Upper lobe of right lung (tissue), 1 donor: ENCODE measurements at regions not wholly inside any gene's neighbourhood (a gene's known extent, or its start where the extent isn't known, plus 50 kb on each side); places are given as distances from the start of the nearest gene placed in this dataset.

ENCODE experiments used
- ATAC-seq: fragments of 200-7000 bp; cut with Tn5 transposase; one replicate; pipeline ENCODE4 v1.9.1; 2020; ENCODE audit warnings: mild to moderate bottlenecking, moderate library complexity
- DNase-seq: peaks from one replicate; pipeline ENCODE4 v3.0.0-alpha.2; 2020
- H3K27ac ChIP-seq: fragments of 200-600 bp; one replicate; pipeline ENCODE4 v1.8.0; 2022
- H3K27me3 ChIP-seq: fragments of 200-600 bp; one replicate; pipeline ENCODE4 v1.8.0; 2022; ENCODE audit warnings: mild to moderate bottlenecking
- H3K36me3 ChIP-seq: fragments of 200-600 bp; one replicate; pipeline ENCODE4 v1.8.0; 2022
- H3K4me1 ChIP-seq: fragments of 200-600 bp; one replicate; pipeline ENCODE4 v1.8.0; 2022
- H3K4me3 ChIP-seq: fragments of 200-600 bp; one replicate; pipeline ENCODE4 v1.8.0; 2022; ENCODE audit warnings: mild to moderate bottlenecking
- H3K9me3 ChIP-seq: fragments of 200-600 bp; one replicate; pipeline ENCODE4 v1.8.0; 2022
- intact Hi-C: fragments of 100-400 bp; cut with DNase I; formaldehyde crosslinking; loops from one replicate; pipeline ENCODE4 v1.11.0; 2022
- TF ChIP-seq, protein P1 (sequence below): fragments of 200-600 bp; IDR thresholded peaks from one replicate; pipeline ENCODE4 v1.8.0; 2022; ENCODE audit warnings: antibody characterized with exemption
- donor health status: DM: no; HTN: yes; CAD: no; lungs with severe emphysema.

DNA sequence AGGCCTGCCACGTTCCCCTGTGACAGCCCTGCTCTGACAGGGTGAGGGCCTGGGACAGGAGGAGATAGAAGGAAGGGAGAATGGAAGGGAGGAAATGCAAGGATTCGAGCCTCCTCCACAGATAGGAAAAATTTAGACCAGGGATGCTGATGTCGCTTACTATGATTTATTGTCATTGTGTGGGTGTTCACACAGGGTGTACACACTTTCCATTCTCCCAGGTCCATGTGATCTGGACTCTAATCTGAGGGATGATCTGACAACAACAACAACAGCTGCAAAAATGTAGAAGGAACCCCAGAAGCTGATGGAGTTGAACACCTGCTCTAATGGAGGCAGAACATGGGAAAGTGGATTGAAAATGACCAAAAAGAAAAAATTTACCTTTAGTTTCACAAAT is 231.7 kb upstream of the TNP1 start:
- DNase-seq (no peak), ATAC-seq (no peak)
- H3K4me1 ChIP-seq: no peaks in the 10 kb centered on the region
- TF ChIP-seq, protein P1, sequence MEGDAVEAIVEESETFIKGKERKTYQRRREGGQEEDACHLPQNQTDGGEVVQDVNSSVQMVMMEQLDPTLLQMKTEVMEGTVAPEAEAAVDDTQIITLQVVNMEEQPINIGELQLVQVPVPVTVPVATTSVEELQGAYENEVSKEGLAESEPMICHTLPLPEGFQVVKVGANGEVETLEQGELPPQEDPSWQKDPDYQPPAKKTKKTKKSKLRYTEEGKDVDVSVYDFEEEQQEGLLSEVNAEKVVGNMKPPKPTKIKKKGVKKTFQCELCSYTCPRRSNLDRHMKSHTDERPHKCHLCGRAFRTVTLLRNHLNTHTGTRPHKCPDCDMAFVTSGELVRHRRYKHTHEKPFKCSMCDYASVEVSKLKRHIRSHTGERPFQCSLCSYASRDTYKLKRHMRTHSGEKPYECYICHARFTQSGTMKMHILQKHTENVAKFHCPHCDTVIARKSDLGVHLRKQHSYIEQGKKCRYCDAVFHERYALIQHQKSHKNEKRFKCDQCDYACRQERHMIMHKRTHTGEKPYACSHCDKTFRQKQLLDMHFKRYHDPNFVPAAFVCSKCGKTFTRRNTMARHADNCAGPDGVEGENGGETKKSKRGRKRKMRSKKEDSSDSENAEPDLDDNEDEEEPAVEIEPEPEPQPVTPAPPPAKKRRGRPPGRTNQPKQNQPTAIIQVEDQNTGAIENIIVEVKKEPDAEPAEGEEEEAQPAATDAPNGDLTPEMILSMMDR: no peak
- no peak overlapping the region for H3K27ac ChIP-seq
- H3K27me3 ChIP-seq: no peaks in the 10 kb centered on the region
- H3K9me3 ChIP-seq: no peaks in the 10 kb centered on the region
- H3K36me3 ChIP-seq: no peaks in the 10 kb centered on the region
- intact Hi-C loops: no loop called here
- H3K4me3 ChIP-seq: no peak overlapping the region

DNA sequence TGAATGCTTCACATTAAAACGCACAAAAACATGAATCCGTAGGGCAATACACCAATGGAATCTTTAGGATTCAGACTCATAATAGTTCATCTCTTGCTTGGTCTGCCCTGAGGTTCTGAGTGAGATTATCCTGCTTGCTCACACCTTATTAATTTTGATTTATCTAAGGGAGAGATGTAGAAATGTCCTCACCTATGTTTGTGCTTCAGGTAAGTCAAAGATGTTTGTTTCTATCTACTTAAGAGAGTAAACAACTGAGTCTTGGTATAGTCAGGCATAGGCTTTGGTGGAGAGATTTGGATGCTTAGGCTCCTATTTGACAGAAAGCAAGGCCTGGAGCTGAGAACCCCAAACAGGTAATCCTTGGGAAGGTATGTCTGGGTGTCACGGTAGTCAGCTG is 231.0 kb upstream of the TNP1 start:
- intact Hi-C loops: no loop called here
- no peak for ATAC-seq
- no peaks in the 10 kb centered on the region for H3K36me3 ChIP-seq

DNA sequence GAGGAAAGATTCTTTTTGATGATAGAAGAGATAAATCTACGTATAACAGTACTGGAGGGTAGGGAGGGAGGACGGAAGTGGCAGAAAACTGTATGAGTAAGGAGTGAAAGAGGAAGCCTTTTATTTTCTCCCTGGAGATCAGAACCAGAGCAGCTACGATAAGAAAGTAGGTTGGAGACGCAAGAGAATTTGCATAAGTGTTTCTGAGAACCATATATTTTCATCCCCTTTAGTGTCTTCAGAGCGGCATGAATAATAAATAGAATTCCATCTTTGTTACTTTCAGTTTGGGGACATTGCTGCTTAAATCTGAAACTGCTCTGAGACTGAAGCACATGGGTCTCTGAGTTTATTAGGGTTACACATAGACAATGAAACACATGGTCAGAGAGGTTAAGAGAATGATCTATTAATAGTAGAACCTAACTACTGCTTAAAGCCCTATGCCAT is 230.2 kb upstream of the TNP1 start:
- Histone ChIP-seq H3K9me3 (no peaks in the 10 kb centered on the region), H3K4me1 (no peaks in the 10 kb centered on the region), H3K27ac (no peak overlapping the region), H3K36me3 (no peaks in the 10 kb centered on the region), H3K4me3 (peak overlapping the region; percentile 22), H3K27me3 (no peaks in the 10 kb centered on the region)
- DNase-seq (no peak), ATAC-seq (no peak)
- TF ChIP-seq, protein P1: no peak
- intact Hi-C loops: no loop called here

More for the DNA sequence above, 231.0 kb upstream of the TNP1 start:
- Histone ChIP-seq H3K27me3 (no peaks in the 10 kb centered on the region), H3K9me3 (no peaks in the 10 kb centered on the region), H3K4me1 (no peaks in the 10 kb centered on the region), H3K27ac (no peak overlapping the region), H3K4me3 (no peak overlapping the region)
- no peak for DNase-seq
- TF ChIP-seq, protein P1: no peak

DNA sequence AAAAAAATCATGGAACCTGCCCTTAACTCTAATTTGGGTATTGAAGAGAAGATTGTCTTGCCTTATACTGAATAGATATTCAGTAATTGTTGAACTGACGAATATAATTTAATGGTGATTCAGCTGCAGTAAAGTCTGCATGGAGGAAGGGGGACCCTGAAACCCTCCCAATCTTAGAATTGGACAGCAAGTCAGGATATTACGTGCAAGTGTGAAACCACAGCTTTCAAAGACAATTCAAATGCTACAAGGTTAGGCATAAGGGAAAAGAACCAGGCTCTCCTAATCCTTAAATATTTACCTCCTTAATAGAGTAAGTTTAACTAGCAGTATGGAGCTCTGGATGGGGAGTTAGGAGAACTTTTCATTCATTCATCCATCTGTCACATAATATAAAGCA is 226.9 kb upstream of the TNP1 start:
- intact Hi-C loops: no loop called here
- no peak overlapping the region for H3K4me3 ChIP-seq
- no peaks in the 10 kb centered on the region for H3K27me3 ChIP-seq
- TF ChIP-seq, protein P1: no peak
- H3K27ac ChIP-seq: no peak overlapping the region
- no peaks in the 10 kb centered on the region for H3K9me3 ChIP-seq
- ATAC-seq: no peak
- no peaks in the 10 kb centered on the region for H3K4me1 ChIP-seq
- H3K36me3 ChIP-seq: no peaks in the 10 kb centered on the region
- DNase-seq: no peak

DNA sequence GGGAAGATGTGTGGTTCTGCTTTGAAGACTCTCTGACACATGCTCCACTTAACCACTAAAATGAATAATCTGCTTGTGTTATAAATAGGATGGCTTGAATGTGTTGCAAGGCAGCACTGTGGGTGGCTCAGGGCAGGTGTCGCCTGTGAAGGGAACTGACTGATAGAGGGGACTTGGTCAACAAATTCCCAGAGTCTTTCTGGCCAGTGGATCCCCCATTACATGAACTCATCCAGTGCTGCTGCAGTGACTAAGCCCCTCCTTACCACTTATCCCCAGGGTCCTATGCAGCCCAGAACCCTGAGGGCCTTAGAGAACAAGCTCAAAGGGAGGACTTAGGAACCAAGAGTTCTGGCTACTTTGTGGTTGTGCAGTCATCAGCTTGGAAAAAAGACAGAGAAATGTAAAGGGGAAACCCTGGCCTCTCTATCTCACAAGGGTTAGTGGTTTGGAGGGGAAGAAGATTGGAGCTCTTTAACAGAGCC is 226.2 kb upstream of the TNP1 start:
- intact Hi-C loops: no loop called here
- H3K4me1 ChIP-seq: no peaks in the 10 kb centered on the region
- no peaks in the 10 kb centered on the region for H3K36me3 ChIP-seq

More for the DNA sequence above, 226.2 kb upstream of the TNP1 start:
- ATAC-seq: no peak
- Histone ChIP-seq H3K9me3 (no peaks in the 10 kb centered on the region), H3K27me3 (no peaks in the 10 kb centered on the region), H3K27ac (no peak overlapping the region), H3K4me3 (no peak overlapping the region)
- TF ChIP-seq, protein P1: no peak
- no peak for DNase-seq
